GM21360 (cell line): ENCODE measurements at regions not wholly inside any gene's neighbourhood (a gene's known extent, or its start where the extent isn't known, plus 50 kb on each side); places are given as distances from the start of the nearest gene placed in this dataset.
"Not testable (repeated sequence)": the region's sequence is repeated elsewhere in the genome, so short reads cannot be mapped to it uniquely, and the experiment has no call there.

Experiments used
- ATAC-seq: cut with Tn5 transposase; IDR thresholded peaks from one replicate; pipeline ENCODE4 v1.9.1; 2021; ENCODE audit warnings: mild to moderate bottlenecking, moderate library complexity; ENCODE audit not compliant: unreplicated experiment

- ATAC-seq = no peak
These were observed 675.6 kb downstream of the BRINP1 start for GRCh38 chr9:118693645-118694044.

DNA sequence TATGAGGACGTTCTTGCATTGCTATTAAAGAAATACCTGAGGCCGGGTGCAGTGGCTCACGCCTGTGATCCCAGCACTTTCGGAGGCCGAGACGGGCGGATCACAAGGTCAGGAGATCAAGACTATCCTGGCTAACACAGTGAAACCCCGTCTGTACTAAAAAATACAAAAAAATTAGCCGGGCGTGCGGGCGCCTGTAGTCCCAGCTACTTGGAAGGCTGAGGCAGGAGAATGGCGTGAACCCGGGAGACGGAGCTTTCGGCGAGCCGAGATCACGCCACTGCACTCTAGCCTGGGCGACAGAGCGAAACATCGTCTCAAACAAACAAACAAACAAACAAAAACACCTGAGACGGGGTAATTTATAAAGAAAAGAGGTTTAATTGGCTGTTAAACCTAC, 674.0 kb downstream of the BRINP1 start:
- not testable (repeated sequence) for ATAC-seq

GRCh38 chr9:118701985-118702384, 667.2 kb downstream of the BRINP1 start:
- no peak for ATAC-seq

DNA sequence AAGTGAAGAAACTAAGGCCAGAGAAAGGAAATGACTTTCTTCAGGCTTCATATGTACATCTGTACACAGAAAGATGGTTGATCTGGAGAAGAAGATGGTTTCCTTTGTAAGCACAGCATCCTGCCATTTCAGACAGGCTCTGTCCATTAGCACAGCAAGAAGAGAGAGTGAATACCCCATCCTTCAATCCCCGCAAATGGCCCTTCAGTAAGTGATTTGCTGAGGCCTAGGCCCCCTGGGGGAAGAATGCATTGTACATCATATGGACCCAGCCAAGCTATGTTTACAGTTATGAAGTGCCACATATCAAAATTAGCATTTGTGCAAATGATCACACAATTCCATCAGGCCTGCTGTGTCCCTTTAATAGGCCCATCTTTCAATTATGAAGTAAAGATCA, 657.4 kb downstream of the BRINP1 start:
- no peak for ATAC-seq

DNA sequence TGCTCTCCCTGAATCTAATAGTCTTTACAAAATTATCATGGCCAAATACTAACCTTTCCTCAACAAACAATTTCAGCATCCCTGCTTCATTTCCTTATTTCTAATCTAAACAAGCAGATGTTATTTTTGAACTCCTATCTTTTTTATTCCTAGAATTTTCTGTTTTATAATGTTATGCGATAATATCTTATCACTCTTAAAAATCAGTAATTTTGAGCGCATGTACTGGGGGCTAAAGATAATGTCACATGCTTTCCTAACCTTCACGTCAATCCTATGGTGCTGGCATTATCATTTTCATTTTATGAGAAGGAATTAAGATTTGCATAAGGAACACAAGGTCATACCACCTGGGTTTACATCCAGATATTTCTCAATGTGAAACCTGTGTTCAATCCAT, 648.0 kb downstream of the BRINP1 start:
- no peak for ATAC-seq

DNA sequence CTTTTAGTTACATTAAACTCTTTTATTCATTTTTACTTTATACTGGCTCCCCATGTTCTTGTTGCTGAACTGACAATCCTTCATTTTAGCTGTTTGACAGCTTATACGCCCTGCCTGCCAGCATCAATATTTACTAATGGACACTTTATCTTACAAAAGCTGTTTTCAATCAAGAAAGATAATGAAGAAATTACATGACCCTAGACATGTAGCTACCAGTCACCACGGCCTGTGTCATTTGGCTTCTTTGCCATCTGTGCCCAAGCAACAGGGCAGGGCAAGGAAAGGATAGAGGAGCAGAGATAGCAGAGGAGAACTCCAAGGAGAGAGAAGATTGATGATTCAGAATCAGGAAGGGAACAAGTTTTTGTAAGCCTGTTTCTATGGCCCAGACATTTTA, 647.3 kb downstream of the BRINP1 start:
- ATAC-seq = no peak

- ATAC-seq = no peak
These were observed 639.3 kb downstream of the BRINP1 start for GRCh38 chr9:118729981-118730380.

DNA sequence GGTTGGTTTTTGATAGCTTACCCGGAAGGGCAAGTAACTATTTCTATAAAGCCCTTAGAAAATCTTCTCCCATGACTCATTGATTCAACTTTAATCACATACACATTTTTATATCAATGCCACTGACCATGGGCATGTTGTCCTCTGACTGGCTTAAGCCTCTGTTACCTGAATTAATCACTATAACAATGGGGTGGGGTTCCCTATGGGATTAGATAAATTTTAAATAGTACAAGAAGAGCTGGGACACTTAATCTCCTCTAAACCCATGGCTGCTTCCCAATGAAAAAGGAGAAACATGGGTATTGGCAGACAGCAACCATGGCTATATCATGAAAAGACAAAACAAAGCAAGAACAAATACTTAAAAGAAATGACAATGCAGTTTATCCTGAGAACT, 636.2 kb downstream of the BRINP1 start:
- no peak for ATAC-seq

DNA sequence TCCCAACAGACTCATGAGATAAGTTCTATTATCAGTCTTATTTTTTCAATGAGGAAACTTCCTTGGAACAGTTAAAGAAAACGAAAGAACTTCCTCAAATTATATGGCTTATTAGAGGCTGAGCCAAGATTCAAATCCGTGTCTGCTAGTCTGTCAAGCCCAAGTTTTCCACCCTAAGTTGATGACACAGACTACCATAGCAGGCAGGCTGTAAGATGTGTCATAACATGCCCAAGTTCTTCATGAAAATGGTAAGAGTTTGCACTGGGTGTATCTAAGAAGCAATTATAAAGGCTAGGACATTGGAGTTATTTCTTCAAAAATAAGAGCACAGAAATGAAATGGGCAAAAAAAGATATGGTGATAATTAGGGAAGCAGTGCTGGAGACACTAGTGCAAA, 634.5 kb downstream of the BRINP1 start:
- no peak for ATAC-seq

DNA sequence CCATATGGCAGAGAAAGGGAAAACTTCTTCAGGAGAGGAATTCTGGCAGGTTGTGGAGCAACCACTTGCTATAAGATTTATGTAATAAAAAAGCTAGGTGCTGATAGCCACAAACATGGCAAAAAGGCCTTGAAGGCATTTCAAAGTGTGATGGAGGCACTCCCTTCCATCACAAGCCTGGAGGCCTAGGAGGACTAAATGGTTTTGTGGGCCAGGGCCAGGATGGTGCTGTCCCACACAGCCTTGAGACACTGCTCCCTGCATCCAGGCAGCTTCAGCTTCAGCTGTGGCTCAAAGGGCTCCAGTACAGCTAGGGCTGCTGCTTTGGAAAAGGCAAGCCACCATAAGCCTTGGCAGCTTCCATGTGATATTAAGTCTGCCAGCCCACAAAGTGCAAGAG, 632.8 kb downstream of the BRINP1 start:
- ATAC-seq = no peak

DNA sequence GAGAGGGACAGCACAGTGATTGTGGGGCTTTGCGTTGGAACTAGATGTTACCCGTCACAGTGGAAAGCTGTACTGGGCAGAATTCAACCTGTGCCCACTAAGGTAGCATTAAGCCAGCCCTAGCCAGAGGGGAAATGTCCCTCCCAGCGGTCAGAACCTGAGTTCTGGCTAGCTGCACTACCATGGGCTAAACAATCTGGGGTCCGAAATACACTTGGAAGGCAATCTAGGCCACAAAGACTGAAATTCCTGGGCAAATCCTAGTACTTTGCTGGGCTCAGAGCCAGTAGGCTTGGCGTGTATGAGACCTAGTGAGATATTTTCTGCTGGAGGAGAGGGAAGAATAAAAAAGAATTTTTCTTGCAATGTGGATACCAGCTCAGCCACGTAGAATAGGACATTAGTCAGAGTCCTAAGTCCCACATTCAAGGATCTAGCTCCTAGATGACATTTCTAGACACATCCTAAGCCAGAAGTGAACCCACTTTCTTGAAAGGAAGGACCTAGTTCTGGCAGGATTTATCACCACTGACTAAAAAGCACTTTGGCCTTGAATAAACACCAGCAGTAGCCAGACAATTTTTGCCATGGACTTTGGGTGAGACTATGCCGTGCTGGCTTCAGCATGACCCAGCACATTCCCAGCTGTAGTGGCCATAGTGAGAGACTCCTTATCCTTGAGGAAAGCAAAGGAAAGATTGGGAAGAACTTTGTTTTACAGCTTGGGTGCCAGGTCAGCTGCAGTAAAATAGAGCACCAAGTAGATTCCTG, 618.0 kb downstream of the BRINP1 start:
- ATAC-seq = no peak

GRCh38 chr9:118751848-118752223, 617.4 kb downstream of the BRINP1 start:
- ATAC-seq = no peak

DNA sequence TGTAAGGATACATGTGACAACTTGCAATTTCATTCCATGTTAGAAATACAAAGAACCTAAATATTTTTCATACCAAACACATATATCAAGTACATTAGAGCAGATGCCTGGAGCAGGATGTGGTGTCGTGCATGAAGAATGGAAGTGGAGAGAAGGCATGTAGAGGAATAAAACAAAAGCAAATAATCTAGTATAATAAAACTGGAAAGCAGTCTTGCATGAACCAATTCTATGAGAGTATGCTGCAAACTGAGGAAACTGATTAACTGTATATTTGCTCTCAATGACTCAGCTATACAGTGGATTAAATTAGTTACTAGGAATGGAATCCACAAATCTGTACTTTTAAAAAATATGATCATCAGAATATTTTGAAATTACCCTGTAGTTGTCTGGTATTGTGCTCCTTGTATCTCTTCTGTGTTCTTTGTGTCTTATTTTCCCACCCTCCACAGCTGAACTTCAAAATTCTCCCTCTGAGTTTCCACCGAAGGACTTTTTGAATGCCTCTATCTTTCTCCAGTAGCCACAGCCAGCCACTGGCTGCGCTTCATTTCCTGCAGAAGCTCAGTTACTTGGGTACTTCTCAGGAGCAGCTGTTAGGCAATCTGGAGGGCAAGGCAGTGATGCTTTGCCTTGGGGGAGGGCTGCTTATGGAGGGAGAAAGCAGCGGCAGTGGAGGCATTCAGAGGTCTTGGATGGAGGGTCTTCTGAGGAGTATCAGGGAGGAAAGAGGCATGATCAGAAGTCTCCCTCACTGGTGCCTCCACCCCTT, 608.0 kb downstream of the BRINP1 start:
- no peak for ATAC-seq

DNA sequence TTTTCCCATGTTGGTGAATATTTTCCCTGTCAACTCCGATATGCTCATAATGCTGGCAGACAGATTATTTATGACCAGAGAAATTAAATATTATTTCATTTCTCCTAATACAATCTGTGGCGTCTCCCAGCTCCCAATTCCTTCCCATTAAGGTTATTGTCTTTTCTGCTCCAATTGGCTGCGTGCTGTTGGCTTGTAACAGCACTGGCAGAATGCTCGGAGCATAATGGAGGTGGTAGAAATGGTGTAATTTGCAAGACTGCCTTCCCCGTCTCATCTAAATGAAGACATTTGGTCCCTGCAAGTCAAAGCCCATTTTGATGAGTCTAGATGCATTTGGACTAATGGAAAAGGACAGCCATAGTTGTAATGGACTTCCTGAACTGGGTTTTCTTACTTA, 601.7 kb downstream of the BRINP1 start:
- ATAC-seq = no peak

GRCh38 chr9:118782790-118783463, 586.3 kb downstream of the BRINP1 start:
- ATAC-seq = no peak

- no peak for ATAC-seq
These were observed 585.2 kb downstream of the BRINP1 start for GRCh38 chr9:118784033-118784432.

GRCh38 chr9:118785456-118785855, 583.8 kb downstream of the BRINP1 start:
- ATAC-seq = no peak

DNA sequence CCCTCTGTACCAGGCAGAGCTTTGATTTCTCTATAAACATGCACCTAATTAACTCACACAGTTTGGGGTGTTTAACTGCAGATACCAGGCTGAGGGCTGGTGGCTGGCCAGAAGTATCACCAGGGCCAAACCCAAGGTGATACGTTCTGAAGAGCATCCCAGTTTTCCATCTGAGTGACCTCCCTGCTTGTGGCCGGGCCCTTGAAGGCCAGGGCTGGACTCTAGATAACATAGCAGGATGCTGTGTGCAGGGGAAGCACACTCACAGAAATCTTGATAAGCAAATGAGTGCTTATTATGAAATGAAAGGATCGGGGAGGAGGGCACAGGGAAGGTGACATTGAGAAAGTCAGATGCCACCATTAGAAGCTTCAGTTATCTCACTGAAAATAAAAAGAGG, 582.4 kb downstream of the BRINP1 start:
- ATAC-seq = no peak

- ATAC-seq = no peak
These were observed 560.0 kb downstream of the BRINP1 start for GRCh38 chr9:118809160-118809625.

DNA sequence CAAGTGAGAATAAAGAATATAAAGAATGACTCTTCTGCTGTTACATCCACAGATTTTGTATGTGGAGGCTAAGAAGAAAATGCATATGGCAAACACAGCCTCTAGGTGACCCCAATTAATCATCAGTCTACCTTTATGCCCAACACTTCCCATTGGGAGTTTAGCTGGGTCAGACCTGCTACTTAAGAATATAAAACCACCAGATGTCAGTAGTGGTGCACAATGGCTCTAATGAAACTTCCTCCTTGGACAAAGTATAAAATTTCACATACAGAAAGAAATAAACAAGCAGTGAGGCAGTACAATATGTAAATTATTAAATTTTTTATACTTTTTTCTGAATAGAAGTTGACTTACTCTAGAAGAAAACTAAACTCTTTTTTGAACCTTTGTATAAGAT, 539.9 kb downstream of the BRINP1 start:
- ATAC-seq = no peak

DNA sequence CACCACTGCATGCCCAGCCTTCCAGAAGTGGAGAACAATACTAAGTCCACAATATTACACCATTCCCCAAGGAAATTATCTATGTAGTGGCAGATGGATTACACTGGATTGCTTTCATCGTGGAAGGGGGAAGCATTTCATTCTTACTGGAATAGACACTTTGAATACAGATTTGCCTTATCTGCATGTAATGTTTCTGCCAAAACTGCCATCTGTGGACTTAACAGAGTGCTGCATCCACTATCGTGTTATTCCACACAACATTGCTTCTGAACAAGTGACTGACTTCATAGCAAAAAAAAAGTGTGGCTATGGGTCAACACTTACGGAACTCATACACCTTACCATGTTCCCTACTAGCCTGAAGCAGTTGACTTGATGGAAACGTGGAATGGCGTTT, 536.9 kb downstream of the BRINP1 start:
- no peak for ATAC-seq

- no peak for ATAC-seq
These were observed 532.3 kb downstream of the BRINP1 start for GRCh38 chr9:118836891-118837290.
